ENCODE measurements at regions not wholly inside any gene's neighbourhood (a gene's known extent, or its start where the extent isn't known, plus 50 kb on each side); places are given as distances from the start of the nearest gene placed in this dataset.

DNA sequence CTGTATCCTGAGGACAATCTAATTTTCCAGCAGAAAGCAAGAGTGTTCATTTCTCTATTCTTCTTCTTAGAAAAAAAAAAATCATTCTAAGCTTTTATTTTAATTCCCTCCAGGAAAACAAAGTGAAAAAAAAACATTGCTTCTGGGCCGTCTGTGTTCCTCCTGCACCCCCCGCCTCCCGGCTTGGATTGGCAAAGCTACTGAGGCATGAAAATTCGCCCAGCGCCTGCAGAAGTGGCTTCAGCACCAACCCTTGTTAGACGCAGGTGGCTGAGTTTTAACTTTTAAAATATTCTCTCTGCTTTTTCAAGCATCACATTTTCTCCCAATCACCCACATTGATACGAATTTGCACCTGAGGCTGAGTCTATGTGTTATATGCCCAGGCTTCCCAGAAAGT is 401.6 kb downstream of the BRD1 start:
- no peak for TF ChIP-seq EZH2phosphoT487 (IDR thresholded peaks at IDR 0.05; ENCODE audit: borderline replicate concordance, low read length)
- TF ChIP-seq, protein P1, sequence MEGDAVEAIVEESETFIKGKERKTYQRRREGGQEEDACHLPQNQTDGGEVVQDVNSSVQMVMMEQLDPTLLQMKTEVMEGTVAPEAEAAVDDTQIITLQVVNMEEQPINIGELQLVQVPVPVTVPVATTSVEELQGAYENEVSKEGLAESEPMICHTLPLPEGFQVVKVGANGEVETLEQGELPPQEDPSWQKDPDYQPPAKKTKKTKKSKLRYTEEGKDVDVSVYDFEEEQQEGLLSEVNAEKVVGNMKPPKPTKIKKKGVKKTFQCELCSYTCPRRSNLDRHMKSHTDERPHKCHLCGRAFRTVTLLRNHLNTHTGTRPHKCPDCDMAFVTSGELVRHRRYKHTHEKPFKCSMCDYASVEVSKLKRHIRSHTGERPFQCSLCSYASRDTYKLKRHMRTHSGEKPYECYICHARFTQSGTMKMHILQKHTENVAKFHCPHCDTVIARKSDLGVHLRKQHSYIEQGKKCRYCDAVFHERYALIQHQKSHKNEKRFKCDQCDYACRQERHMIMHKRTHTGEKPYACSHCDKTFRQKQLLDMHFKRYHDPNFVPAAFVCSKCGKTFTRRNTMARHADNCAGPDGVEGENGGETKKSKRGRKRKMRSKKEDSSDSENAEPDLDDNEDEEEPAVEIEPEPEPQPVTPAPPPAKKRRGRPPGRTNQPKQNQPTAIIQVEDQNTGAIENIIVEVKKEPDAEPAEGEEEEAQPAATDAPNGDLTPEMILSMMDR (conservative IDR thresholded peaks at IDR 0.05; ENCODE audit: low read depth, low read length), result no peak

Measured in PC-3 (cell line).